ENCODE measurements at regions not wholly inside any gene's neighbourhood (a gene's known extent, or its start where the extent isn't known, plus 50 kb on each side); places are given as distances from the start of the nearest gene placed in this dataset.

- H4K20me1 ChIP-seq (ENCODE audit: control insufficient read depth, insufficient read depth, low read depth, low read length) = no peaks in the 10 kb centered on the region
- H3K9me3 ChIP-seq (ENCODE audit: control insufficient read depth, insufficient read depth, low read length) = no peaks in the 10 kb centered on the region
- no peak overlapping the region for H3K27ac ChIP-seq (ENCODE audit: low read depth, low read length)
- no peak overlapping the region for H3K4me3 ChIP-seq (ENCODE audit: low read length)
- no peaks in the 10 kb centered on the region for H3F3A ChIP-seq (ENCODE audit: control insufficient read depth, insufficient read depth)
- TF ChIP-seq EZH2phosphoT487 (IDR thresholded peaks at IDR 0.05; ENCODE audit: borderline replicate concordance, low read length) (no peak), CTCF (IDR thresholded peaks at IDR 0.05; ENCODE audit: low read depth, low read length, poor library complexity, severe bottlenecking) (no peak)
- H3K4me1 ChIP-seq (ENCODE audit: control insufficient read depth, low read length) = no peaks in the 10 kb centered on the region
- H3K9me2 ChIP-seq (replicated peaks; ENCODE audit: control insufficient read depth, low read length) = no peaks in the 10 kb centered on the region
- H3K4me2 ChIP-seq (ENCODE audit: low read length) = no peak overlapping the region
- no peaks in the 10 kb centered on the region for H3K36me3 ChIP-seq (ENCODE audit: control insufficient read depth, low read length)
- no peaks in the 10 kb centered on the region for H3K27me3 ChIP-seq (ENCODE audit: control insufficient read depth, low read length)
- no peaks in the 10 kb centered on the region for H3K79me2 ChIP-seq (ENCODE audit: control insufficient read depth, low read length)
These were observed 1151.3 kb upstream of the IGFBP7 start for GRCh38 chr4:58261526-58261925.

GRCh38 chr4:58254291-58254690, 1144.1 kb upstream of the IGFBP7 start:
- Histone ChIP-seq H3K4me2 (ENCODE audit: low read length) (no peak overlapping the region), H3K9me3 (ENCODE audit: control insufficient read depth, insufficient read depth, low read length) (no peaks in the 10 kb centered on the region), H4K20me1 (ENCODE audit: control insufficient read depth, insufficient read depth, low read depth, low read length) (no peaks in the 10 kb centered on the region), H3K4me1 (ENCODE audit: control insufficient read depth, low read length) (no peaks in the 10 kb centered on the region), H3K4me3 (ENCODE audit: low read length) (no peak overlapping the region), H3K36me3 (ENCODE audit: control insufficient read depth, low read length) (no peaks in the 10 kb centered on the region), H3K79me2 (ENCODE audit: control insufficient read depth, low read length) (no peaks in the 10 kb centered on the region), H3K27ac (ENCODE audit: low read depth, low read length) (no peak overlapping the region), H3F3A (ENCODE audit: control insufficient read depth, insufficient read depth) (no peaks in the 10 kb centered on the region), H3K27me3 (ENCODE audit: control insufficient read depth, low read length) (no peaks in the 10 kb centered on the region), H3K9me2 (replicated peaks; ENCODE audit: control insufficient read depth, low read length) (no peaks in the 10 kb centered on the region)
- TF ChIP-seq CTCF (IDR thresholded peaks at IDR 0.05; ENCODE audit: low read depth, low read length, poor library complexity, severe bottlenecking) = no peak
- TF ChIP-seq EZH2phosphoT487 (IDR thresholded peaks at IDR 0.05; ENCODE audit: borderline replicate concordance, low read length) = no peak

GRCh38 chr4:58252656-58253055, 1142.5 kb upstream of the IGFBP7 start:
- H4K20me1 ChIP-seq (ENCODE audit: control insufficient read depth, insufficient read depth, low read depth, low read length) = no peaks in the 10 kb centered on the region
- no peaks in the 10 kb centered on the region for H3K9me3 ChIP-seq (ENCODE audit: control insufficient read depth, insufficient read depth, low read length)
- H3F3A ChIP-seq (ENCODE audit: control insufficient read depth, insufficient read depth) = no peaks in the 10 kb centered on the region
- TF ChIP-seq EZH2phosphoT487 (IDR thresholded peaks at IDR 0.05; ENCODE audit: borderline replicate concordance, low read length) (no peak), CTCF (IDR thresholded peaks at IDR 0.05; ENCODE audit: low read depth, low read length, poor library complexity, severe bottlenecking) (no peak)
- no peaks in the 10 kb centered on the region for H3K27me3 ChIP-seq (ENCODE audit: control insufficient read depth, low read length)
- no peak overlapping the region for H3K27ac ChIP-seq (ENCODE audit: low read depth, low read length)
- H3K79me2 ChIP-seq (ENCODE audit: control insufficient read depth, low read length) = no peaks in the 10 kb centered on the region
- H3K4me3 ChIP-seq (ENCODE audit: low read length) = no peak overlapping the region
- H3K4me1 ChIP-seq (ENCODE audit: control insufficient read depth, low read length) = no peaks in the 10 kb centered on the region
- H3K36me3 ChIP-seq (ENCODE audit: control insufficient read depth, low read length) = no peaks in the 10 kb centered on the region
- no peak overlapping the region for H3K4me2 ChIP-seq (ENCODE audit: low read length)
- no peaks in the 10 kb centered on the region for H3K9me2 ChIP-seq (replicated peaks; ENCODE audit: control insufficient read depth, low read length)

GRCh38 chr4:58247792-58248191, 1137.6 kb upstream of the IGFBP7 start:
- Histone ChIP-seq H3K4me3 (ENCODE audit: low read length) (no peak overlapping the region), H3K4me2 (ENCODE audit: low read length) (no peak overlapping the region), H3K36me3 (ENCODE audit: control insufficient read depth, low read length) (no peaks in the 10 kb centered on the region), H3F3A (ENCODE audit: control insufficient read depth, insufficient read depth) (no peaks in the 10 kb centered on the region), H3K4me1 (ENCODE audit: control insufficient read depth, low read length) (no peaks in the 10 kb centered on the region), H3K9me2 (replicated peaks; ENCODE audit: control insufficient read depth, low read length) (no peaks in the 10 kb centered on the region), H3K27me3 (ENCODE audit: control insufficient read depth, low read length) (no peaks in the 10 kb centered on the region), H4K20me1 (ENCODE audit: control insufficient read depth, insufficient read depth, low read depth, low read length) (no peaks in the 10 kb centered on the region), H3K79me2 (ENCODE audit: control insufficient read depth, low read length) (no peaks in the 10 kb centered on the region), H3K9me3 (ENCODE audit: control insufficient read depth, insufficient read depth, low read length) (no peaks in the 10 kb centered on the region), H3K27ac (ENCODE audit: low read depth, low read length) (no peak overlapping the region)
- no peak for TF ChIP-seq CTCF (IDR thresholded peaks at IDR 0.05; ENCODE audit: low read depth, low read length, poor library complexity, severe bottlenecking)
- no peak for TF ChIP-seq EZH2phosphoT487 (IDR thresholded peaks at IDR 0.05; ENCODE audit: borderline replicate concordance, low read length)

All from DOHH2 (cell line).